SK-N-SH treated with all-trans-retinoic acid at 6 μM for 48 hours (cell line): ENCODE measurements at regions not wholly inside any gene's neighbourhood (a gene's known extent, or its start where the extent isn't known, plus 50 kb on each side); places are given as distances from the start of the nearest gene placed in this dataset.

Experiments used
- ATAC-seq: fragments of 200-7000 bp; cut with Tn5 transposase; 3 replicates; pipeline ENCODE4 v1.9.1; 2020; ENCODE audit warnings: mild to moderate bottlenecking, moderate library complexity
- BACH2 ChIP-seq: fragments of 250-450 bp; sonication (Bioruptor Pico); IDR thresholded peaks from 2 replicates; pipeline ENCODE4 v1.9.0; 2021; ENCODE audit warnings: mild to moderate bottlenecking, borderline replicate concordance
- CSDC2 ChIP-seq: fragments of 250-450 bp; sonication (Bioruptor Pico); IDR thresholded peaks from 2 replicates; pipeline ENCODE4 v1.5.0; 2020; ENCODE audit warnings: mild to moderate bottlenecking, moderate library complexity
- ESRRG ChIP-seq: fragments of 250-450 bp; sonication (Bioruptor Pico); IDR thresholded peaks from 2 replicates; pipeline ENCODE4 v1.6.1; 2021; ENCODE audit warnings: mild to moderate bottlenecking
- ISL1 ChIP-seq: fragments of 250-450 bp; sonication (Bioruptor Pico); IDR thresholded peaks from 2 replicates; pipeline ENCODE4 v2.1.2; 2022; ENCODE audit warnings: mild to moderate bottlenecking, moderate library complexity
- OSR1 ChIP-seq: fragments of 250-450 bp; sonication (Bioruptor Pico); IDR thresholded peaks from 2 replicates; pipeline ENCODE4 v1.8.0; 2022; ENCODE audit warnings: moderate library complexity, mild to moderate bottlenecking, inconsistent platforms
- PPARA ChIP-seq: fragments of 250-450 bp; sonication (Bioruptor Pico); IDR thresholded peaks from 2 replicates; pipeline ENCODE4 v1.5.0; 2020; ENCODE audit warnings: mild to moderate bottlenecking, borderline replicate concordance
- RARB ChIP-seq: fragments of 250-450 bp; sonication (Bioruptor Pico); IDR thresholded peaks from 2 replicates; pipeline ENCODE4 v1.8.0; 2021; ENCODE audit warnings: mild to moderate bottlenecking, moderate library complexity
- SNAI2 ChIP-seq: fragments of 250-450 bp; sonication (Bioruptor Pico); IDR thresholded peaks from 2 replicates; pipeline ENCODE4 v1.5.0; 2020; ENCODE audit warnings: mild to moderate bottlenecking, moderate library complexity
- TOX ChIP-seq: fragments of 250-450 bp; sonication (Bioruptor Pico); IDR thresholded peaks from 2 replicates; pipeline ENCODE4 v1.8.0; 2021; ENCODE audit warnings: mild to moderate bottlenecking, moderate library complexity, borderline replicate concordance
- ZC3H10 ChIP-seq: fragments of 250-450 bp; sonication (Bioruptor Pico); IDR thresholded peaks from 2 replicates; pipeline ENCODE4 v1.5.1; 2021; ENCODE audit warnings: mild to moderate bottlenecking, moderate library complexity
- ZFP30 ChIP-seq: fragments of 450-650 bp; formaldehyde crosslinking; IDR thresholded peaks from 2 replicates; pipeline ENCODE4 v1.5.0; 2022; ENCODE audit warnings: mild to moderate bottlenecking, moderate library complexity
- ZNF565 ChIP-seq: fragments of 450-650 bp; formaldehyde crosslinking; conservative IDR thresholded peaks from 2 replicates; pipeline ENCODE4 v1.5.0; 2020; ENCODE audit warnings: low read depth, mild to moderate bottlenecking, moderate library complexity
- ZNF70 ChIP-seq: fragments of 450-650 bp; formaldehyde crosslinking; IDR thresholded peaks from 2 replicates; pipeline ENCODE4 v1.5.0; 2020; ENCODE audit warnings: mild to moderate bottlenecking, moderate library complexity
- ZNF8 ChIP-seq: fragments of 450-650 bp; formaldehyde crosslinking; IDR thresholded peaks from 2 replicates; pipeline ENCODE4 v1.5.0; 2020; ENCODE audit warnings: mild to moderate bottlenecking, moderate library complexity
- TF ChIP-seq, protein P1 (sequence below): fragments of 250-450 bp; sonication (Bioruptor Pico); IDR thresholded peaks from 2 replicates; pipeline ENCODE4 v1.5.1; 2021; ENCODE audit warnings: mild to moderate bottlenecking, moderate library complexity
- TF ChIP-seq, protein P2 (sequence below): fragments of 250-450 bp; sonication (Bioruptor Pico); IDR thresholded peaks from 2 replicates; pipeline ENCODE4 v1.5.1; 2020; ENCODE audit warnings: low read depth, mild to moderate bottlenecking, moderate library complexity
- TF ChIP-seq, protein P3 (sequence below): fragments of 250-450 bp; sonication (Bioruptor Pico); IDR thresholded peaks from 2 replicates; pipeline ENCODE4 v1.5.0; 2020; ENCODE audit warnings: mild to moderate bottlenecking, moderate library complexity
- TF ChIP-seq, protein P4 (sequence below): fragments of 250-450 bp; sonication (Bioruptor Pico); IDR thresholded peaks from 2 replicates; pipeline ENCODE4 v1.8.0; 2021; ENCODE audit warnings: low read depth, mild to moderate bottlenecking, moderate library complexity, borderline replicate concordance
- TF ChIP-seq, protein P5 (sequence below): fragments of 250-450 bp; sonication (Bioruptor Pico); IDR thresholded peaks from 2 replicates; pipeline ENCODE4 v1.8.0; 2020; ENCODE audit warnings: mild to moderate bottlenecking, moderate library complexity, borderline replicate concordance

DNA sequence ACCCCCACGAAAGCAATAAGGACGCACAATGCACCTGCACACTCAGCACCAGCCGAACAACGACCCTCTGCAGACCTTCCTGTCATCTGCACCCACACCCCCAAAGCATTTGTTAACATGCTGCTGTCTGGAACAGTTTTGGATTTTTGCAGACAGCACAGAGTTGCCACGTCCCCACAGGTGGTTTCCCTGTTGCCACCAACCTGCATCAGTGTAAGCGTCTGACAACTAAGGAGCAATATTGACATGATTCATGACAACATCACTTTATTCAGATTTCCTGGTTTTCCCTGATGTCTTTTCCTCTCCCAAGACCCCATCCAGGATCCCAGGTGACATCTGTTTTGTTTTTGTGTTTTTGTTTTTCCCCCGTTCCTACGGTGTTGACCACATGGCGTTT is 150.7 kb upstream of the C14orf180 start:
- no peak for ATAC-seq
- TF ChIP-seq CSDC2 (CRISPR knock-in tag) (no peak), BACH2 (CRISPR knock-in tag) (no peak), ZFP30 (CRISPR knock-in tag) (no peak), ZNF565 (CRISPR knock-in tag) (no peak), TOX (no peak), OSR1 (no peak), RARB (no peak)
- TF ChIP-seq, protein P1, sequence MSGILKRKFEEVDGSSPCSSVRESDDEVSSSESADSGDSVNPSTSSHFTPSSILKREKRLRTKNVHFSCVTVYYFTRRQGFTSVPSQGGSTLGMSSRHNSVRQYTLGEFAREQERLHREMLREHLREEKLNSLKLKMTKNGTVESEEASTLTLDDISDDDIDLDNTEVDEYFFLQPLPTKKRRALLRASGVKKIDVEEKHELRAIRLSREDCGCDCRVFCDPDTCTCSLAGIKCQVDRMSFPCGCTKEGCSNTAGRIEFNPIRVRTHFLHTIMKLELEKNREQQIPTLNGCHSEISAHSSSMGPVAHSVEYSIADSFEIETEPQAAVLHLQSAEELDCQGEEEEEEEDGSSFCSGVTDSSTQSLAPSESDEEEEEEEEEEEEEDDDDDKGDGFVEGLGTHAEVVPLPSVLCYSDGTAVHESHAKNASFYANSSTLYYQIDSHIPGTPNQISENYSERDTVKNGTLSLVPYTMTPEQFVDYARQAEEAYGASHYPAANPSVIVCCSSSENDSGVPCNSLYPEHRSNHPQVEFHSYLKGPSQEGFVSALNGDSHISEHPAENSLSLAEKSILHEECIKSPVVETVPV (CRISPR knock-in tag), result no peak
- TF ChIP-seq, protein P2, sequence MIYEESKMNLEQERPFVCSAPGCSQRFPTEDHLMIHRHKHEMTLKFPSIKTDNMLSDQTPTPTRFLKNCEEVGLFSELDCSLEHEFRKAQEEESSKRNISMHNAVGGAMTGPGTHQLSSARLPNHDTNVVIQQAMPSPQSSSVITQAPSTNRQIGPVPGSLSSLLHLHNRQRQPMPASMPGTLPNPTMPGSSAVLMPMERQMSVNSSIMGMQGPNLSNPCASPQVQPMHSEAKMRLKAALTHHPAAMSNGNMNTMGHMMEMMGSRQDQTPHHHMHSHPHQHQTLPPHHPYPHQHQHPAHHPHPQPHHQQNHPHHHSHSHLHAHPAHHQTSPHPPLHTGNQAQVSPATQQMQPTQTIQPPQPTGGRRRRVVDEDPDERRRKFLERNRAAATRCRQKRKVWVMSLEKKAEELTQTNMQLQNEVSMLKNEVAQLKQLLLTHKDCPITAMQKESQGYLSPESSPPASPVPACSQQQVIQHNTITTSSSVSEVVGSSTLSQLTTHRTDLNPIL (CRISPR knock-in tag), result no peak
- TF ChIP-seq, protein P3, sequence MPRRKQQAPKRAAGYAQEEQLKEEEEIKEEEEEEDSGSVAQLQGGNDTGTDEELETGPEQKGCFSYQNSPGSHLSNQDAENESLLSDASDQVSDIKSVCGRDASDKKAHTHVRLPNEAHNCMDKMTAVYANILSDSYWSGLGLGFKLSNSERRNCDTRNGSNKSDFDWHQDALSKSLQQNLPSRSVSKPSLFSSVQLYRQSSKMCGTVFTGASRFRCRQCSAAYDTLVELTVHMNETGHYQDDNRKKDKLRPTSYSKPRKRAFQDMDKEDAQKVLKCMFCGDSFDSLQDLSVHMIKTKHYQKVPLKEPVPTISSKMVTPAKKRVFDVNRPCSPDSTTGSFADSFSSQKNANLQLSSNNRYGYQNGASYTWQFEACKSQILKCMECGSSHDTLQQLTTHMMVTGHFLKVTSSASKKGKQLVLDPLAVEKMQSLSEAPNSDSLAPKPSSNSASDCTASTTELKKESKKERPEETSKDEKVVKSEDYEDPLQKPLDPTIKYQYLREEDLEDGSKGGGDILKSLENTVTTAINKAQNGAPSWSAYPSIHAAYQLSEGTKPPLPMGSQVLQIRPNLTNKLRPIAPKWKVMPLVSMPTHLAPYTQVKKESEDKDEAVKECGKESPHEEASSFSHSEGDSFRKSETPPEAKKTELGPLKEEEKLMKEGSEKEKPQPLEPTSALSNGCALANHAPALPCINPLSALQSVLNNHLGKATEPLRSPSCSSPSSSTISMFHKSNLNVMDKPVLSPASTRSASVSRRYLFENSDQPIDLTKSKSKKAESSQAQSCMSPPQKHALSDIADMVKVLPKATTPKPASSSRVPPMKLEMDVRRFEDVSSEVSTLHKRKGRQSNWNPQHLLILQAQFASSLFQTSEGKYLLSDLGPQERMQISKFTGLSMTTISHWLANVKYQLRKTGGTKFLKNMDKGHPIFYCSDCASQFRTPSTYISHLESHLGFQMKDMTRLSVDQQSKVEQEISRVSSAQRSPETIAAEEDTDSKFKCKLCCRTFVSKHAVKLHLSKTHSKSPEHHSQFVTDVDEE (CRISPR knock-in tag), result no peak
- TF ChIP-seq, protein P4, sequence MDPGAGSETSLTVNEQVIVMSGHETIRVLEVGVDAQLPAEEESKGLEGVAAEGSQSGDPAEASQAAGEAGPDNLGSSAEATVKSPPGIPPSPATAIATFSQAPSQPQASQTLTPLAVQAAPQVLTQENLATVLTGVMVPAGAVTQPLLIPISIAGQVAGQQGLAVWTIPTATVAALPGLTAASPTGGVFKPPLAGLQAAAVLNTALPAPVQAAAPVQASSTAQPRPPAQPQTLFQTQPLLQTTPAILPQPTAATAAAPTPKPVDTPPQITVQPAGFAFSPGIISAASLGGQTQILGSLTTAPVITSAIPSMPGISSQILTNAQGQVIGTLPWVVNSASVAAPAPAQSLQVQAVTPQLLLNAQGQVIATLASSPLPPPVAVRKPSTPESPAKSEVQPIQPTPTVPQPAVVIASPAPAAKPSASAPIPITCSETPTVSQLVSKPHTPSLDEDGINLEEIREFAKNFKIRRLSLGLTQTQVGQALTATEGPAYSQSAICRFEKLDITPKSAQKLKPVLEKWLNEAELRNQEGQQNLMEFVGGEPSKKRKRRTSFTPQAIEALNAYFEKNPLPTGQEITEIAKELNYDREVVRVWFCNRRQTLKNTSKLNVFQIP (CRISPR knock-in tag), result no peak
- TF ChIP-seq, protein P5, sequence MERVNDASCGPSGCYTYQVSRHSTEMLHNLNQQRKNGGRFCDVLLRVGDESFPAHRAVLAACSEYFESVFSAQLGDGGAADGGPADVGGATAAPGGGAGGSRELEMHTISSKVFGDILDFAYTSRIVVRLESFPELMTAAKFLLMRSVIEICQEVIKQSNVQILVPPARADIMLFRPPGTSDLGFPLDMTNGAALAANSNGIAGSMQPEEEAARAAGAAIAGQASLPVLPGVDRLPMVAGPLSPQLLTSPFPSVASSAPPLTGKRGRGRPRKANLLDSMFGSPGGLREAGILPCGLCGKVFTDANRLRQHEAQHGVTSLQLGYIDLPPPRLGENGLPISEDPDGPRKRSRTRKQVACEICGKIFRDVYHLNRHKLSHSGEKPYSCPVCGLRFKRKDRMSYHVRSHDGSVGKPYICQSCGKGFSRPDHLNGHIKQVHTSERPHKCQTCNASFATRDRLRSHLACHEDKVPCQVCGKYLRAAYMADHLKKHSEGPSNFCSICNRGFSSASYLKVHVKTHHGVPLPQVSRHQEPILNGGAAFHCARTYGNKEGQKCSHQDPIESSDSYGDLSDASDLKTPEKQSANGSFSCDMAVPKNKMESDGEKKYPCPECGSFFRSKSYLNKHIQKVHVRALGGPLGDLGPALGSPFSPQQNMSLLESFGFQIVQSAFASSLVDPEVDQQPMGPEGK (CRISPR knock-in tag), result no peak
- TF ChIP-seq, all 23 proteins: peak for 0

DNA sequence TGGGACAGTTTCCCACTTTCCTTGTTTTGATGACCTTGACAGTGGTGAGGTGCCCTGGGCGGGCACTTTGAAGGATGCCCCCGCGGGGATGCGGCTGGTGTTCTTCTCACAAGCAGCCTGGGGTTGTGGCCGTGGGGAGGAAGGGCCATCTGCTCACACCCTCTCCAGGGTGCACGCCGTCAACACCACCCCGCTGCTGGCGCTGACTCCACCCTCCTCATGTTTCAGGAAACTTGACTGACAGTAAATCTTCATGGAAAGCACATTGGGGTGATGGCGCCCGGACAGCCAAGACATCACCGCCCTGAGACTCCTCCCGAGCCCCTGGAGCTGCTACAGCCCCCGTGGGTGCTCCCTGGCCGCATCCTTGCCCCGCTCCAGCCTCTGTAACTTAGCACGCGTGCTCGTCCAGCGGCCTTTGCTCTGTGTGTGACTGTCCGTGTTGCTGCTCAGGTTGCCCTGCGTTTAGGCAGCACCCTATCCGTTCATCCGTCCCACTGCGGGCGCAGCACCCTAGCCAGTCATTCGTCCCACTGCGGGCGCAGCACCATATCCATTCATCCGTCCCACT is 150.2 kb upstream of the C14orf180 start:
- no peak for ATAC-seq
- TF ChIP-seq, protein P2 (CRISPR knock-in tag), result no peak
- TF ChIP-seq ISL1 (CRISPR knock-in tag) (no peak), TOX (no peak), PPARA (CRISPR knock-in tag) (no peak), BACH2 (CRISPR knock-in tag) (no peak), ZNF8 (CRISPR knock-in tag) (no peak), OSR1 (no peak), SNAI2 (CRISPR knock-in tag) (no peak), ZC3H10 (CRISPR knock-in tag) (no peak), ZNF70 (CRISPR knock-in tag) (no peak), ESRRG (CRISPR knock-in tag) (no peak)
- TF ChIP-seq, protein P1 (CRISPR knock-in tag), result no peak
- TF ChIP-seq, protein P5 (CRISPR knock-in tag), result no peak
- TF ChIP-seq, protein P4 (CRISPR knock-in tag), result no peak
- TF ChIP-seq, protein P3 (CRISPR knock-in tag), result no peak
